Small intestine (tissue), 7 donors: ENCODE measurements at regions not wholly inside any gene's neighbourhood (a gene's known extent, or its start where the extent isn't known, plus 50 kb on each side); places are given as distances from the start of the nearest gene placed in this dataset.

Experiments used
- DNase-seq, 2 donors: peaks; one replicate each; pipeline versions ENCODE4 v3.0.0 to v3.0.0-alpha.2; 2013
- FAIRE-seq: peaks from 2 replicates; lab custom pipeline; 2012; peaks lifted over from hg19 to GRCh38; lab: Jason Lieb, UNC
- H3K27ac ChIP-seq, 3 donors: one replicate each; pipeline ENCODE4 v1.5.1; 2013; ENCODE audit warnings: low read length in 2 of 3, mild to moderate bottlenecking in 2 of 3, control low read depth in 1 of 3, inconsistent platforms in 1 of 3, low read depth in 1 of 3, moderate library complexity in 1 of 3
- H3K27me3 ChIP-seq, 3 donors: one replicate each; pipeline ENCODE4 v1.6.1; 2013; ENCODE audit warnings: low read length in 3 of 3, inconsistent platforms in 1 of 3; ENCODE audit not compliant: control insufficient read depth in 3 of 3, insufficient read depth in 3 of 3
- H3K36me3 ChIP-seq, 3 donors: one replicate each; pipeline ENCODE4 v1.6.1; 2013; ENCODE audit warnings: low read length in 3 of 3, inconsistent platforms in 1 of 3, low read depth in 1 of 3, mild to moderate bottlenecking in 1 of 3, moderate library complexity in 1 of 3; ENCODE audit not compliant: control insufficient read depth in 3 of 3, insufficient read depth in 2 of 3
- H3K4me1 ChIP-seq, 3 donors: one replicate each; pipeline ENCODE4 v1.6.1; 2013; ENCODE audit warnings: low read length in 2 of 3, inconsistent platforms in 1 of 3, low read depth in 1 of 3, mild to moderate bottlenecking in 1 of 3, moderate library complexity in 1 of 3; ENCODE audit not compliant: control insufficient read depth in 3 of 3, insufficient read depth in 2 of 3
- H3K4me3 ChIP-seq, 3 donors: one replicate each; pipeline ENCODE4 v1.5.1; 2013; ENCODE audit warnings: low read length in 3 of 3, control low read depth in 1 of 3, inconsistent platforms in 1 of 3, low read depth in 1 of 3, mild to moderate bottlenecking in 1 of 3, moderate library complexity in 1 of 3
- H3K9me3 ChIP-seq, 2 donors: one replicate each; pipeline ENCODE4 v1.6.1; 2013; ENCODE audit warnings: low read depth in 1 of 2, low read length in 1 of 2; ENCODE audit not compliant: control insufficient read depth in 2 of 2, insufficient read depth in 1 of 2
- WGBS, 3 donors: extraction: QIAGEN DNeasy Blood & Tissue Kit; methylation state at CpG; one replicate each; pipeline ENCODE4 v1.1.7; 2013; 5-methylcytosine and 5-hydroxymethylcytosine counted together
- donor health status: healthy with polysubstance abuse.
- donor health status: control.
- donor health status: control.
- donor health status: Bipolar disorder and iron deficiency.
- donor health status: healthy.

GRCh38 chr2:82098617-82099016, 1794.1 kb upstream of the LRRTM1 start:
- no peaks in the 10 kb centered on the region for H3K4me1 ChIP-seq
- H3K4me3 ChIP-seq = no peak overlapping the region
- WGBS, 3 donors = 73 to 96% (median 89%) methylated on average over 1 of the region's 1 CpG
- H3K36me3 ChIP-seq = no peaks in the 10 kb centered on the region
- H3K27me3 ChIP-seq = no peaks in the 10 kb centered on the region
- FAIRE-seq = no peak
- no peaks in the 10 kb centered on the region for H3K9me3 ChIP-seq
- no peak overlapping the region for H3K27ac ChIP-seq
- DNase-seq = no peak

DNA sequence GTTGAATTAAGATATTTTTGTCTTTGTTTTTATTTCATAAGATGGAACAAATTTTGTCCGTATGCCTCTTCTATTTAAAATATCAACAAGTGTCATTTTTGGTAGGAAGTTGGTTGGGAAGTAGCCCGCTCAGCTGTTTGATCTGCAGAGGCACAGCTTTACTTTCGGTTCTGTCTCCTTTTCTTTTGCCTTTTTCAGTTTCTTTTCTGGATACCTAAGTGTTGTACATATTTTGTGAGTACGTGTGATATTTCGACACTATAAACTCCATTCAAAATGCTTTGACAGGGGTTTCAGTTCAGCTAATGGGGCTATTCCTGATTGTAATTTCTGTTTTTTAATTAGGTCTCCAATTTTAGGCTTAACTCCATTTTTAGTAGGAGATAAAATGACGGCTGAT, 1785.0 kb upstream of the LRRTM1 start:
- no peak for DNase-seq
- Histone ChIP-seq H3K4me1 (no peaks in the 10 kb centered on the region), H3K27me3 (no peaks in the 10 kb centered on the region), H3K9me3 (peaks cover 0 to 13% of the 10 kb centered on the region in 2 donors), H3K4me3 (no peak overlapping the region), H3K36me3 (no peaks in the 10 kb centered on the region), H3K27ac (no peak overlapping the region)
- WGBS, 3 donors = 69 to 81% (median 72%) methylated on average over 6 of the region's 6 CpGs
- no peak for FAIRE-seq

GRCh38 chr2:82084679-82085392, 1780.3 kb upstream of the LRRTM1 start:
- H3K27me3 ChIP-seq = no peaks in the 10 kb centered on the region
- H3K27ac ChIP-seq = no peak overlapping the region
- FAIRE-seq (no peak), DNase-seq (no peak)
- H3K4me3 ChIP-seq = no peak overlapping the region
- no peaks in the 10 kb centered on the region for H3K36me3 ChIP-seq
- H3K9me3 ChIP-seq = peaks cover 0 to 13% of the 10 kb centered on the region in 2 donors
- no peaks in the 10 kb centered on the region for H3K4me1 ChIP-seq
- 77 to 90% (median 88%) methylated on average over 1 of the region's 1 CpG for WGBS, 3 donors

- H3K27ac ChIP-seq = no peak overlapping the region
- H3K9me3 ChIP-seq = no peaks in the 10 kb centered on the region
- no peaks in the 10 kb centered on the region for H3K27me3 ChIP-seq
- no peaks in the 10 kb centered on the region for H3K4me1 ChIP-seq
- no peaks in the 10 kb centered on the region for H3K36me3 ChIP-seq
- no peak overlapping the region for H3K4me3 ChIP-seq
- DNase-seq (no peak), FAIRE-seq (no peak)
- WGBS, 3 donors = 89 to 91% (median 89%) methylated on average over 2 of the region's 2 CpGs
Measured at GRCh38 chr2:82075875-82076274, 1771.3 kb upstream of the LRRTM1 start.

GRCh38 chr2:82062463-82062862, 1757.9 kb upstream of the LRRTM1 start:
- FAIRE-seq = no peak
- no peak for DNase-seq
- no peaks in the 10 kb centered on the region for H3K27me3 ChIP-seq
- no peaks in the 10 kb centered on the region for H3K9me3 ChIP-seq
- 31 to 64% (median 54%) methylated on average over 2 of the region's 2 CpGs for whole genome bisulfite sequencing, 3 donors
- no peaks in the 10 kb centered on the region for H3K36me3 ChIP-seq
- H3K4me1 ChIP-seq = no peaks in the 10 kb centered on the region
- no peak overlapping the region for H3K27ac ChIP-seq
- H3K4me3 ChIP-seq = no peak overlapping the region

DNA sequence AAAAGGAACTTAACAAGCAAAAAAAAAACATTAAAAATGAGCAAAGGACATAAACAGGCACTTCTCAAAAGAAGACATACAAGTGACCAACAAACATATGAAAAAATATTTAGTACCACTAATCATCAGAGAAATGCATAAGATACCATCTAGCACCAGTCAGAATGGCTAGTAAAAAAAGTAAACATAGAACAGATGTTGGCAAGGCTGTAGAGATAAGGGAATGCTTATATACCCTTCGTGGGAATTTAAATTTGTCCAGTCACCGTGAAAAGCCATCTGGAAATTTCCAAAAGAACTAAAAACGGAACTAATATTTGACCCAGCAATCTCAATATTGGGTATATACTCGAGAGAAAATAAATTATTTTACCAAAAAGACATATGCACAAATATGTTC, 1751.3 kb upstream of the LRRTM1 start:
- Histone ChIP-seq H3K4me1 (no peaks in the 10 kb centered on the region), H3K27ac (no peak overlapping the region), H3K9me3 (no peaks in the 10 kb centered on the region), H3K36me3 (no peaks in the 10 kb centered on the region), H3K4me3 (no peak overlapping the region), H3K27me3 (no peaks in the 10 kb centered on the region)
- FAIRE-seq (no peak), DNase-seq (no peak)
- 46 to 67% (median 53%) methylated on average over 4 of the region's 4 CpGs for WGBS, 3 donors

DNA sequence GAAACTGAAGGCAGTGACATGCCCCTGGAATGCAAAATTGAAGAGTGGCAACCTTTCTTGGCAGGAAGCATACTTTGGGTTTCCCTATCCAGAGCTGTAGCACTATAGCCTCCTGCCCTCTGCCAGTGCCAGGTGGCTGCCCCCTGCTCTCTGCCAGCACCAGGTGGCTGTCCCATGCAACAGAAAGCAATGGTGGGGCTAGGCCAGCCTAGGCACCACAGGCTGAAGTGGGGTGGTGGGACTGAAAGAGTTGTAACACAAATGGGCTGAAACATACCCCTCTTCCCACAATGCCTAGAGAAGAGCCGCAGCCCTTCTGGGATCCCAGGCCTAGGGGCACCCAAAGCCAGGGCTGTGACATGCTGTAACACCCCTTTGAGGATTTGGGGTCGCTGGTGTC, 1739.3 kb upstream of the LRRTM1 start:
- WGBS, 3 donors = 53 to 74% (median 62%) methylated on average over 2 of the region's 2 CpGs
- Histone ChIP-seq H3K36me3 (no peaks in the 10 kb centered on the region), H3K27ac (no peak overlapping the region), H3K27me3 (no peaks in the 10 kb centered on the region), H3K4me1 (no peaks in the 10 kb centered on the region), H3K4me3 (no peak overlapping the region), H3K9me3 (peaks cover 0 to 12% of the 10 kb centered on the region in 2 donors)
- FAIRE-seq (no peak), DNase-seq (no peak)

DNA sequence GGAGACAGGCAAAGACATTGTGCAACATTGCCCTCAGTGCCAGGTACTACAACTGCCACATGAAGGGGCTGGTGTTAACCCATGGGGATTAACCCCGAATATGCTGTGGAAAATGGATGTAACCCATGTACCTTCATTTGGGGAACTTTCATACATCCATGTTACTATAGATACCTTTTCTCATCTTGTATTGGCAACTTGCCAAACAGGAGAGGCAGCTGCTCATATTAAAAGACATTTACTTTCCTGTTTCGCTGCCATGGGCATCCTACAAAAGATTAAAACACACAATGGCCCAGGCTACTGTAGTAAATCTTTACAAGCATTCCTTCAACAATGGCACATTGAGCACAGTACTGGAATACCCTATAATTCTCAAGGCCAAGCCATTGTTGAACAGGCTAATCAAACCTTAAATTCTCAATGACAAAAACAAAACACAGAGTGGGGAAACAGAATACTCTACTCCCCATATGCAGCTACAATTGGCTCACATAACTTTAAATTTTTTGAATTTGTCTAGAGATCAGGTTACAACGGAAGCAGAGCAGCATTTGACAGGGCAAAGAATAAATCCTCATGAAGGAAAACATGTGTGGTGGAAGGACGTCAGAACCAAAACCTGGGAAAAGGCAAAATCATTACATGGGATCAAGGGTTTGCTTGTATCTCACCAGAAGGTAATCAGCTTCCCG, 1723.5 kb upstream of the LRRTM1 start:
- H3K4me3 ChIP-seq = no peak overlapping the region
- H3K4me1 ChIP-seq = no peaks in the 10 kb centered on the region
- DNase-seq (no peak), FAIRE-seq (no peak)
- no peaks in the 10 kb centered on the region for H3K36me3 ChIP-seq
- no peak overlapping the region for H3K27ac ChIP-seq
- peaks cover 0 to 4% of the 10 kb centered on the region in 2 donors for H3K9me3 ChIP-seq
- no peaks in the 10 kb centered on the region for H3K27me3 ChIP-seq
- 69 to 73% (median 69%) methylated on average over 5 of the region's 5 CpGs for WGBS, 3 donors
